Stomach (tissue), 8 donors: ENCODE measurements at regions not wholly inside any gene's neighbourhood (a gene's known extent, or its start where the extent isn't known, plus 50 kb on each side); places are given as distances from the start of the nearest gene placed in this dataset.

Experiments used
- DNase-seq, 2 donors: peaks; one replicate each; pipeline versions ENCODE4 v3.0.0 to v3.0.0-alpha.2; 2013 to 2019
- H3K27ac ChIP-seq, 5 donors: fragments of 200-600 bp in 4 of 5; sonication (generic) in 4 of 5; one replicate each; pipeline ENCODE4 v1.5.1; 2013 to 2019; ENCODE audit warnings: mild to moderate bottlenecking in 1 of 5, moderate library complexity in 1 of 5
- H3K27me3 ChIP-seq, 3 donors: fragments of 200-600 bp; sonication (generic); one replicate each; pipeline ENCODE4 v1.5.1; 2017 to 2019; ENCODE audit warnings: mixed run types in 1 of 3
- H3K36me3 ChIP-seq, 4 donors: fragments of 200-600 bp; sonication (generic); 1 replicate in 3 of 4; 2 replicates in 1 of 4; pipeline ENCODE4 v1.5.1; 2016 to 2019
- H3K4me1 ChIP-seq, 4 donors: fragments of 200-600 bp; sonication (generic); one replicate each; pipeline ENCODE4 v1.5.1; 2016 to 2019
- H3K4me3 ChIP-seq, 4 donors: fragments of 200-600 bp; sonication (generic) in 3 of 4; one replicate each; pipeline ENCODE4 v1.5.1; 2016 to 2019; ENCODE audit warnings: mild to moderate bottlenecking in 1 of 4
- H3K9me3 ChIP-seq, 4 donors: fragments of 200-600 bp; sonication (generic); one replicate each; pipeline ENCODE4 v1.5.1; 2016 to 2019
- CTCF ChIP-seq, 7 experiments: fragments of 450-650 bp in 4 of 7; fragments of 200-600 bp in 3 of 7; sonication (generic) in 3 of 7; IDR thresholded peaks; one replicate each; pipeline ENCODE4 v1.5.1; 2016 to 2019; ENCODE audit warnings: antibody characterized with exemption in 7 of 7, control low read depth in 2 of 7, mild to moderate bottlenecking in 1 of 7
- EP300 ChIP-seq: sonication (generic); formaldehyde crosslinking; IDR thresholded peaks from one replicate; pipeline ENCODE4 v1.6.1; 2017; ENCODE audit warnings: antibody characterized with exemption
- POLR2A ChIP-seq, 4 donors: fragments of 450-650 bp; IDR thresholded peaks; one replicate each; pipeline ENCODE4 v1.6.1; 2016; ENCODE audit warnings: antibody characterized with exemption in 4 of 4, control low read depth in 2 of 4, mild to moderate bottlenecking in 1 of 4, moderate library complexity in 1 of 4
- POLR2AphosphoS5 ChIP-seq, 3 donors: sonication (generic); formaldehyde crosslinking; IDR thresholded peaks; one replicate each; pipeline ENCODE4 v1.6.1; 2016; ENCODE audit warnings: antibody characterized with exemption in 3 of 3
- WGBS, 5 donors: extraction: QIAGEN DNeasy Blood & Tissue Kit in 3 of 5; methylation state at CpG; one replicate each; pipeline versions ENCODE4 v1.1.5 to v1.1.7; 2013 to 2018; 5-methylcytosine and 5-hydroxymethylcytosine counted together
- intact Hi-C: fragments of 100-400 bp; cut with DNase I; formaldehyde crosslinking; loops from one replicate; pipeline ENCODE4 v1.15.1; 2023; ENCODE audit warnings: low total_unique reads
- donor health status: healthy with polysubstance abuse.
- donor health status: Bipolar disorder and iron deficiency.
- donor health status: healthy.

DNA sequence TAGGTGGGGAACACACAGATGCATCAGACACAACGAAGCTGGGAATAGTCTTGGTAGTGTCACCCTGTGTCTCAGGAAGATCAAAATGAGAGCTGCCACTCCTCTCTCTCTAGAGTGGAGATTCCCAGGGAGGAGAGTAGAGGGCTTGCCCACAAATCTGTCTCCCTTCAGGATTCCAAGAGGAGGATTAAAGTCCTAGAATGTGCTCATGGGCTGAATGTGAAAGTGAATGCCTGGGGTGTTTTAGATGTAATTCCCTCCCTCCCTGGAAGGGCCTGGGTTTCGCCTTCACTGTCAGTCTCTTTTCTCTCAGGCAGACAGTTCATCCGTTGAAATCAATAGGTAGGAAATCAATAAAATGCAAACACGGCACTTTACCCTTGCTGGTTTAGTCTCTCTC is 282.6 kb upstream of the PPARGC1A start:
- intact Hi-C loops: no loop called here
- no peak overlapping the region for H3K4me3 ChIP-seq
- TF ChIP-seq EP300: no peak
- TF ChIP-seq POLR2A (IDR thresholded peaks at IDR 0.05): no peak
- TF ChIP-seq POLR2AphosphoS5 (IDR thresholded peaks at IDR 0.05): no peak
- TF ChIP-seq CTCF (IDR thresholded peaks at IDR 0.05): no peak
- no peaks in the 10 kb centered on the region for H3K27me3 ChIP-seq
- no peaks in the 10 kb centered on the region for H3K9me3 ChIP-seq
- H3K36me3 ChIP-seq: no peaks in the 10 kb centered on the region
- H3K27ac ChIP-seq: no peak overlapping the region
- no peaks in the 10 kb centered on the region for H3K4me1 ChIP-seq
- no peak for DNase-seq
- 56 to 71% (median 69%) methylated on average over 4 of the region's 4 CpGs for WGBS, 5 donors

GRCh38 chr4:24169956-24170355 is 280.1 kb upstream of the PPARGC1A start:
- no peaks in the 10 kb centered on the region for H3K4me1 ChIP-seq
- no peak overlapping the region for H3K27ac ChIP-seq
- no peaks in the 10 kb centered on the region for H3K36me3 ChIP-seq
- intact Hi-C loops: no loop called here
- no peak overlapping the region for H3K4me3 ChIP-seq
- no peaks in the 10 kb centered on the region for H3K27me3 ChIP-seq
- no peak for DNase-seq
- TF ChIP-seq POLR2A (IDR thresholded peaks at IDR 0.05): no peak
- no peaks in the 10 kb centered on the region for H3K9me3 ChIP-seq

GRCh38 chr4:24168658-24169057 is 278.8 kb upstream of the PPARGC1A start:
- no peak for TF ChIP-seq EP300
- TF ChIP-seq POLR2A (IDR thresholded peaks at IDR 0.05): no peak
- TF ChIP-seq POLR2AphosphoS5 (IDR thresholded peaks at IDR 0.05): no peak
- TF ChIP-seq CTCF (IDR thresholded peaks at IDR 0.05): no peak
- H3K4me1 ChIP-seq: no peaks in the 10 kb centered on the region
- H3K27ac ChIP-seq: no peak overlapping the region

GRCh38 chr4:24166501-24166900 is 276.7 kb upstream of the PPARGC1A start:
- no peak overlapping the region for H3K4me3 ChIP-seq
- no peak for DNase-seq
- WGBS, 5 donors: 77 to 94% (median 87%) methylated on average over 1 of the region's 1 CpG
- TF ChIP-seq CTCF (IDR thresholded peaks at IDR 0.05) (no peak), POLR2AphosphoS5 (IDR thresholded peaks at IDR 0.05) (no peak), EP300 (no peak), POLR2A (IDR thresholded peaks at IDR 0.05) (no peak)
- H3K27me3 ChIP-seq: no peaks in the 10 kb centered on the region
- no peaks in the 10 kb centered on the region for H3K9me3 ChIP-seq
- no peaks in the 10 kb centered on the region for H3K4me1 ChIP-seq
- intact Hi-C loops: no loop called here
- no peak overlapping the region for H3K27ac ChIP-seq
- H3K36me3 ChIP-seq: no peaks in the 10 kb centered on the region

More at GRCh38 chr4:24168658-24169057, 278.8 kb upstream of the PPARGC1A start:
- 31 to 61% (median 56%) methylated on average over 2 of the region's 2 CpGs for WGBS, 5 donors
- DNase-seq: no peak
- Histone ChIP-seq H3K36me3 (no peaks in the 10 kb centered on the region), H3K27me3 (no peaks in the 10 kb centered on the region), H3K9me3 (no peaks in the 10 kb centered on the region), H3K4me3 (no peak overlapping the region)
- intact Hi-C loops: no loop called here

- H3K36me3 ChIP-seq: no peaks in the 10 kb centered on the region
- H3K27ac ChIP-seq: no peak overlapping the region
- H3K27me3 ChIP-seq: no peaks in the 10 kb centered on the region
- no peak for DNase-seq
- H3K9me3 ChIP-seq: no peaks in the 10 kb centered on the region
- TF ChIP-seq CTCF (IDR thresholded peaks at IDR 0.05): no peak
- TF ChIP-seq EP300: no peak
- TF ChIP-seq POLR2AphosphoS5 (IDR thresholded peaks at IDR 0.05): no peak
- no peak for TF ChIP-seq POLR2A (IDR thresholded peaks at IDR 0.05)
- intact Hi-C loops: no loop called here
- H3K4me3 ChIP-seq: no peak overlapping the region
- WGBS, 5 donors: 83 to 86% (median 84%) methylated on average over 3 of the region's 3 CpGs
- no peaks in the 10 kb centered on the region for H3K4me1 ChIP-seq
Measured at GRCh38 chr4:24164797-24165196, 274.9 kb upstream of the PPARGC1A start.
